ENCODE measurements at regions not wholly inside any gene's neighbourhood (a gene's known extent, or its start where the extent isn't known, plus 50 kb on each side); places are given as distances from the start of the nearest gene placed in this dataset.

- H3K27ac ChIP-seq: no peak overlapping the region
- intact Hi-C loops (cut with DNase I): no loop called here
- TF ChIP-seq, protein P1, sequence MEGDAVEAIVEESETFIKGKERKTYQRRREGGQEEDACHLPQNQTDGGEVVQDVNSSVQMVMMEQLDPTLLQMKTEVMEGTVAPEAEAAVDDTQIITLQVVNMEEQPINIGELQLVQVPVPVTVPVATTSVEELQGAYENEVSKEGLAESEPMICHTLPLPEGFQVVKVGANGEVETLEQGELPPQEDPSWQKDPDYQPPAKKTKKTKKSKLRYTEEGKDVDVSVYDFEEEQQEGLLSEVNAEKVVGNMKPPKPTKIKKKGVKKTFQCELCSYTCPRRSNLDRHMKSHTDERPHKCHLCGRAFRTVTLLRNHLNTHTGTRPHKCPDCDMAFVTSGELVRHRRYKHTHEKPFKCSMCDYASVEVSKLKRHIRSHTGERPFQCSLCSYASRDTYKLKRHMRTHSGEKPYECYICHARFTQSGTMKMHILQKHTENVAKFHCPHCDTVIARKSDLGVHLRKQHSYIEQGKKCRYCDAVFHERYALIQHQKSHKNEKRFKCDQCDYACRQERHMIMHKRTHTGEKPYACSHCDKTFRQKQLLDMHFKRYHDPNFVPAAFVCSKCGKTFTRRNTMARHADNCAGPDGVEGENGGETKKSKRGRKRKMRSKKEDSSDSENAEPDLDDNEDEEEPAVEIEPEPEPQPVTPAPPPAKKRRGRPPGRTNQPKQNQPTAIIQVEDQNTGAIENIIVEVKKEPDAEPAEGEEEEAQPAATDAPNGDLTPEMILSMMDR (IDR thresholded peaks at IDR 0.05): no peak
- no peak for TF ChIP-seq POLR2A (IDR thresholded peaks at IDR 0.05)
- no peak for DNase-seq
- no peaks in the 10 kb centered on the region for H3K9me3 ChIP-seq
- H3K4me1 ChIP-seq: no peaks in the 10 kb centered on the region
- H3K27me3 ChIP-seq: no peaks in the 10 kb centered on the region
- 44 to 87% methylated on average over 4 of the region's 4 CpGs for WGBS, 2 donors
- H3K4me3 ChIP-seq: no peak overlapping the region
- no peaks in the 10 kb centered on the region for H3K36me3 ChIP-seq
These were observed 174.1 kb upstream of the SAMSN1 start for GRCh38 chr21:14720237-14720636.

DNA sequence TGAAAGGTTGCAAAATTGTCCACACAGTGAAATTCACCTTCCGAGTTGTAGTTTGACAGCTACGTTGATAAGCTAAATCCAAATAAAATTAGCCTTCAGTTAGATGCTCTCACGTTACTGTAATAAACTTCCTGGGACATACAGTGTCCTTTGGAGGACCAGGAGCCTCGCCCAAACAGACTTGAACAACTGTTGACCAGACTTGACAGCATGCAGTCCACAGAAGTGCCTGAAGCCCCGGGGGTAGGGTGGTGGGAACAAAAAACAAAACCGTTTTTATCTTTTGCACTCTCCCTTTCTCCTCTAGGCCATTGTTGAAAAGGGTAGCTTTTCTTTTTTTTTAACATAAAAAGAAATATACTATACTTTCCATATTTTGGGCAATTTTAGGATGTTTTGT is 172.8 kb upstream of the SAMSN1 start:
- Histone ChIP-seq H3K27me3 (no peaks in the 10 kb centered on the region), H3K36me3 (no peaks in the 10 kb centered on the region), H3K4me1 (no peaks in the 10 kb centered on the region), H3K9me3 (no peaks in the 10 kb centered on the region), H3K4me3 (no peak overlapping the region), H3K27ac (no peak overlapping the region)
- WGBS, 2 donors: 48 to 57% methylated on average over 6 of the region's 6 CpGs
- intact Hi-C loops (cut with DNase I): no loop called here
- DNase-seq: no peak
- TF ChIP-seq POLR2A (IDR thresholded peaks at IDR 0.05): no peak
- TF ChIP-seq, protein P1 (IDR thresholded peaks at IDR 0.05): no peak

GRCh38 chr21:14716761-14717396 is 170.8 kb upstream of the SAMSN1 start:
- intact Hi-C loops (cut with DNase I): no loop called here
- DNase-seq: no peak
- H3K27ac ChIP-seq: no peak overlapping the region
- no peaks in the 10 kb centered on the region for H3K9me3 ChIP-seq
- 53 to 91% methylated on average over 3 of the region's 3 CpGs for WGBS, 2 donors
- no peaks in the 10 kb centered on the region for H3K27me3 ChIP-seq
- TF ChIP-seq POLR2A (IDR thresholded peaks at IDR 0.05): no peak
- TF ChIP-seq, protein P1 (IDR thresholded peaks at IDR 0.05): no peak
- H3K4me1 ChIP-seq: peaks cover 0 to under 1% (median 0%) of the 10 kb centered on the region in 3 donors
- no peak overlapping the region for H3K4me3 ChIP-seq
- H3K36me3 ChIP-seq: no peaks in the 10 kb centered on the region

DNA sequence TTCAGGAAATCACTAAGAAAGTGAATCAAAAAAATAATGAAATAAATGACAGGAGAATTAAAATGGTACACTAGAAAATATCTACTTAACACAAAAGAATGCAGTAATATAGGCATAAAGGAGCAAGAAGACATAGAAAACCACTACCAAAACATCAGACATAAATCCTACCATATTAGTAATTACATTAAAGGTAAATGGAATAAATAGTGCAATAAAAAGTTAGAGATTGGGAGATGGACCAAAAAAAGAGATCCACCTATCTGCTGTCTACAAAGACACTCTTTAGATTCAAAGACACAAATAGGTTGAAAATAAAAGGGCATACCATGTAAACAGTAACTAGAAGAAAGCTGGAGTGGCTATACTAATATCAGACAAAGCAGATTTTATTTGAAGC is 167.0 kb upstream of the SAMSN1 start:
- no peak for DNase-seq
- intact Hi-C loops (cut with DNase I): no loop called here
- no peak for TF ChIP-seq POLR2A (IDR thresholded peaks at IDR 0.05)
- TF ChIP-seq, protein P1 (IDR thresholded peaks at IDR 0.05): no peak

GRCh38 chr21:14712121-14712715 is 166.1 kb upstream of the SAMSN1 start:
- Histone ChIP-seq H3K27ac (no peak overlapping the region), H3K4me3 (no peak overlapping the region), H3K9me3 (no peaks in the 10 kb centered on the region), H3K36me3 (no peaks in the 10 kb centered on the region), H3K4me1 (peaks cover 0 to 5% (median 0%) of the 10 kb centered on the region in 3 donors), H3K27me3 (no peaks in the 10 kb centered on the region)
- intact Hi-C loops (cut with DNase I): no loop called here
- no peak for DNase-seq
- WGBS, 2 donors: 79 to 92% methylated on average over 1 of the region's 1 CpG
- TF ChIP-seq, protein P1 (IDR thresholded peaks at IDR 0.05): no peak
- TF ChIP-seq POLR2A (IDR thresholded peaks at IDR 0.05): no peak

More for the DNA sequence above, 167.0 kb upstream of the SAMSN1 start:
- no peak overlapping the region for H3K27ac ChIP-seq
- H3K4me1 ChIP-seq: peaks cover 0 to 5% (median 0%) of the 10 kb centered on the region in 3 donors
- H3K36me3 ChIP-seq: no peaks in the 10 kb centered on the region
- H3K9me3 ChIP-seq: no peaks in the 10 kb centered on the region
- H3K27me3 ChIP-seq: no peaks in the 10 kb centered on the region
- no peak overlapping the region for H3K4me3 ChIP-seq
